NCI-H748 treated with DMSO at 0.1 percent for 48 hours (cell line): ENCODE measurements at regions not wholly inside any gene's neighbourhood (a gene's known extent, or its start where the extent isn't known, plus 50 kb on each side); places are given as distances from the start of the nearest gene placed in this dataset.
"Not testable (repeated sequence)": the region's sequence is repeated elsewhere in the genome, so short reads cannot be mapped to it uniquely, and the experiment has no call there.

Source experiments
- DNase-seq: peaks from one replicate; lab custom pipeline; 2025; lab: John Stamatoyannopoulos, UW

DNA sequence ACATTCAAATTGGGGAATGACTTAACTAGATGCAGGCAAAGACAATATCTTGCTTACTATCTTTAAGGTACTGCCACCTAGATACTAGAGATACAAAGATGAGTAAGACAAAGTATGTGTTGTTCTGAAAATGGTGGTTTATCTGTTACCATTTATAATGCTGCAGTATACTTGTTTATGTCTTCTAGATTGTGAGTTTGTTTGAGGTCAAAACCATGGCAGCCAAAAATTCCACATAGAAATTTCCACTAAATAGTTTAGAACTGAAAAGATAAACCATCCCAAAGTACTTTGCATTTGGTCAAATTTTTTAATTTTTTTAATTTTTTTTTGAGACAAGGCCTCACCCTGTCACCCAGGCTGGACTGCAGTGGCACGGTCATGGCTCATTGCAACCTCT lies 150.8 kb downstream of the SOX4 start:
- DNase-seq: no peak

DNA sequence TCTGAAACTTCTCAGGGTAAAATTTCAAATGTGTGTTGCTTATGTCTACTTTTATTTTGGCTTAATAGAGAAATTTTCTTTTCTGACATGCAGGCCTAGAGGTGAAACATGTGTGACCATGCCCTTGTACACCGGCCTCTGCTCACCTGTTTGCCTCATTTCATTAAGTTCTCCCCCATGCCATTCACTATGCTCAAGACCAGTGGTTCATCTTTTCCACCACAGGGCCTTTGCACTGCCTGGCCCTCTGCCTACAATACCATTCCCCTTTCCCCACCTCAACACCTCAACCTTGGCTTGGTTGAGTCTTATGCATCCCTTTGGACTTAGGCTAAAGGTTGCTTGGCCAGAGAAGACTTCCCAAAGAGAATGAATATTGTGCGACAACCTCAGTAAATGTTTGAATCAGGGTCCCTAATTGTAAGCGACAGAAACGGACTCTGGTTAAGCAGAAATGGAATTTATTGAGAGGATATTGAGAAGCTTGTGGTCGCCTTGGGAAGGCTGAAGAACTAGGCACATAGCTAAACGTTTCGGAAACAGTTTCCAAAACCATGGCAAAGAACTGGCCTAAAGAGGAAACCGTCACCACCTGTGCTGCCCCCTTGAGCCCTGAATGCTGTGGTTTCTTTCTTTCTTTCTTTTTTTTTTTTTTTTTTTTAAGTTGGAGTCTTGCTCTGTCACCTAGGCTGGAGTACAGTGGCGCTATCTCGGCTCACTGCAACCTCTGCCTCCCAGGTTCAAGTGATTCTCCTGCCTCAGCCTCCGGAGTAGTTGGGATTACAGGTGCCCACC lies 152.2 kb downstream of the SOX4 start:
- DNase-seq: no peak

DNA sequence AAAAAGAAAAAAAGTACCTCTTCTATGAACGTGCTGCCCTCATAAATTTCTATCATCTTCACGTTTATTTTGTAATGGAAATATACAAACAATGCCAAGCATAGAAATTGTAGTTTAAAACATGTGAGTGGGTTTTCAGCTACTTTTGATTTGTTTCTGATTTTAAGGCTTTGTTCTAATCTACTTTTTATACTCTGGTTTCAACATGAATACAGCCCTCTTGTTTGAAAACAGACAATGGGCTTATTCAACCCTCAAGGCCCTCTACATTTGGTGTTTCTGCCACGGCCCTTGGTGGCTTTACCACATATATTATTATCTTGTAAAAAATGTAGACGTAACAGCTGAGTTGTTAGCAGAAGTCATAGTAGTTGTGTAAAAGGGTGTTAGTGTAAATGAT lies 153.9 kb downstream of the SOX4 start:
- no peak for DNase-seq

DNA sequence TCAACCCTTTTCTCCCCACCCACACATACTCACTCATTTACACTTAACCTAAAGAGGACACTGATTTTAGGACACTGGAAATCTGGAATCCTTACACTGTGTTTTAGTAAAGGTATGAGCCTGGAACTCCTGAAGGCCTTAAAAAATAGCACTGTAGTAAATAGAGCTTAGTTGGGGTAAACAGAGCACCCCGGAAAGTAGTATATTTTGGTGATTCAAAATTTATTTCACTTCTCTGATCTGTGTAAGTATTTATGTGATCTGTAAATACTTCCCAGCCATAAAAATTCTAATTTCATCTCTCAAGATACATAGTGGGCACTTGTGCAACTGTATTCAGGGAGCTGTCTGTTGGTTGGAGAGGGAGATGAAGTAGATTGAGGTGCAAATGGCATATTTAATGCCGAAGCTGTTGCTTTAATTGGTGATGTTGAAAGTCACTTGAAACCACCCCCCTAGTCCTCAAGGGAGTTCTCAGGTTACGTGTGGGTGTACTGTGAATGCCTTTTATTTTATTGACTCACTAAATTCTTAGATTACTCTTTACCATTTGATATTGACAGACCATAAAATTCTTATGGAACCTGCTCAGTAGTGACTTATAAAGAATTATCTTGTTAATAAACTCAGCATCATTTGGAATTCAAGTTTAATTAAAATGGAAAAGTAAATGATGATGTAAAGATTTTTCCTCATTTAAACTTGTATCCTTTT lies 154.9 kb downstream of the SOX4 start:
- DNase-seq: peak; percentile 89

DNA sequence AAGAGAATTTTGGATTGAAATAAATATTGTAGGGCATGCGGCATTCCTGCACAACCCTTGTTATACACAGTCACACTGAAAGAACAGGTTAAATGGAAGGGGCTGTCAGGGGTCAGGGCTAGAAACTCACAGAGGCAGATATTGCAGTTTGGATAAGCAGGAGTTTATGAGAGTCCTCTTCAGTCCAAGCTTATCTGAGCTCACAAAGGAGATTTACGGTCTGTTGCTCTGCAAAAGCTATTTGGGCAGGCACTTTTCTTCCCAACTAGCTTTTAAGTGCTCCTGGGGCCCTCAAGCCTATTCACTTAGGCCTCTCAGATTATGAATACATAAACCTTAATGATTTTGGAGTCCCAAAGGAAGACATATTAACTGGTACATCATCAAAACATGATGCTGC lies 156.2 kb downstream of the SOX4 start:
- peak; percentile 42 for DNase-seq

DNA sequence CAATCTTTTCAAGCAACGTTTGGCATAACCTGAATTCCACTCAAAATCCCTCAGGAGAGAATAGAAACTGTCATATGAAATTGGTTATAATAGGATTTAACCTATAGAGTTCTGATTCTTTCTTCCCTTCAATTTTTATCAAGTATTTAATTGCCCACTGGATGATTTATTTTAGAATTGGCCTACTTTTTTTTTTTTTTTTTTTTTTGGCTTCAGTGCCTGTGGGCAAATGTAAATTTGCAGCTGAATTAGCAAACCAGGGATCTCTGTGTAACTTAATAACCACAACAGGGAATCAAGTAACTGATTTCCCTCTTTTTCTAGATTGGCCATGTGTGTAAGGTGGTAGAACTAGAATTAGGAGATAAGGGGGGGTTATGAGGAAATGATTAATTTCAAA lies 157.0 kb downstream of the SOX4 start:
- DNase-seq: no peak

DNA sequence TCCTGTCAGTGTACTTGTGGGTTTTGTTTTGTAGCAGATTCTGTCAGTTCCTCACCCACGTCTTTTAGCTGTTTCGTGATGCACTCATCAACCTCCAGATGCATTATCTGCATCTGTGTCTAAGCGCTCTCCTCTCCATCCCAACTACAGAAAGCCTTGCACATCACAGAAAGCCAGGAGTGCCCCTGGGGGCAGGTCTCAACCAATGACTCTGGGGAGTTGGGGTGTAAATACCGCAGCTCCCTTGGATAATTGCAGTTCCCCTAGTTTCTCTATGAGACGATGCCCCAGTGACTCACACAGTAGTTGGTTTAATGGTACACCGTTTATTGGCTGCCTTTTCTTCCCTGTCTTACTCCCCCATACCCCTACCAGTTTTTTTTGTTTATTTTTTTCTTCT lies 158.1 kb downstream of the SOX4 start:
- no peak for DNase-seq

DNA sequence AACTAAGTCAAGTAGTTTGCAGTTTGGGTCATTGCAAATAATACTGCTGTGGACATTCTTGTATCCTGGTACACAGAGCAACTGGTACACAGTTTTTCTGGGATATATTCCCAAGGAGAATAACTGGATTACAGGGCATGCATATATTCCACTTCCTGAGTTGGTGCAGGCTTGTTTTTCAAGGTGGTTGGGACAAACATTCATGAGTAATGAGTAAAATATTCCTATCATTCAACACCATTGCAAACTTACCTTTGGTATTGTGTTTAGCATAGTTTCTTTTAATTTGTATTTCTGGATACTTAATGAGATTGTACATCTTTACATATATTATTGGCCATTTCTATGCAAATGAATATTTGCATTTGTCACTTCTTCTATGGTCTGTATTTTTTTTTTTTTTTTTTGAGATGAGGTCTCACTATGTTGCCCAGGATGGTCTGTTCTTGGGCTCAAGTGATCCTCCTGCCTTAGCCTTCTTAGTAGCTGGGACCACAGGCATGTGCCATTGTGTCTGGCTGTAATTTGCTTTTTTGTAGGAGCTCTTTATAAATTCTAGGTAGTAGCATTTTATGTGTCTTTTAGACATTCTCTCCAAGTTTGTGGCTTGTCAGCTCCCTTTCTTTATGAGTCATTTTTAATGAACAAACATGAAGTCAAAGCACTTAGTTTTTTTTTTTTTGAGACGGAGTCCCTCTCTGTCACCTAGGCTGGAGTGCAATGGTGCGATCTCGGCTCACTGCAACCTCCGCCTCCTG lies 158.7 kb downstream of the SOX4 start:
- no peak for DNase-seq

DNA sequence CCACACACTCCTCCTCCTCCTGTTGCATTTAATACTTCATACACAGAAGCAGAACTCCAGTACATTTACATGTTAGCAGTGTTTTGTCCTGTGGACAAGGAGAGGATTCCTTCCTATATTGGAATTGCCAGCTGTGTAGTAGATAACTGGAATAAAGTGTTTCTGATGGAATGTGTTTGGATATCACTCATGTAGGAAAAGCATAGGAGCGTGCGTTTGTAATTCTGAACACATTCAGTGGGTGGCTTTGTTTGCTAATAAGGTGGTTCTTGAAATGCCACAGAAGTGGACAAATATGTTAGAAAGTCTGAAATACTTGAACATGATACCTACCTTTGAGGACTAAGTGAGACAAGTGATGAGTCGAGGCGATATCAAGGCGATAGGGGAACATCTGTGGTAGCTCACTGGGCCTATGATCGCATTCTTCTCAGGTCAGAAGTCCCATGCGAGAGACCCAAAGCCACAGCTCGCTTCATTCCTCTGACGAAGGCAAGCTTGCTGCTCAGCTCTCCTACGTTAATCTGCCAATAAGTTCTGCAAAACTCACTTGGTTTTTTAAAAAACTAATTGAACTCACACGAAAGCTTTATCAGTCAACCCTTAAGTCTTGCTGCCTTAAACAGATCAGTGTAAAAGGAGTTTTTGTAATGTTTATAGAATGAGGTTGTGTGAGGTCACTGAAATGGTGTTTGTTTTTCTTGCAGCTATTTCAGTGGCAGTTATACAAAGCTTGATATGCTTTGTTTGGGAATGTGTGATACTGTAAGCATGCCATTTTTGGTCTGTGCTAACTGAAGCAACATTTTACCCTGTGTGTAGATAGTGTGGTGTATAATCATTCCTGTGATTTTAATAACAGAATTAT lies 159.9 kb downstream of the SOX4 start:
- DNase-seq: no peak

DNA sequence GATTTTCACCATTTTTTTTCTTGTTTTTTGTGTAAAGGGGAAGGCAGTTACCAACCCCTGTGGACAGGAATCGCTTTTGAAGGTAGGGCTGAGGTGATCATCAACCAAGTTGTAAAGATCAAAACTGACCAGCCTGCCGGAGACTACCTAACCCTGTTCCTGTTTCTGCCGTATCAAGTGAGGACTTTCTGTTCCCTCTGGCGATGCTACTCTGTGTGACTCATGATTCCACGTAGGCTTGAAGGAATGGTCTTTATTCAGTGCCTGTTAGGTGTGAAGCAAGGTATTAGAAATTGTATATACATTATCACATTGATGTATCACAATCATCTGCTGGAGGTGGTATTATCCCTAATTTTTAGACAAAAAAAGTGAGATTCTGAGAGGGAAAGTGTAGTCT lies 161.3 kb downstream of the SOX4 start:
- no peak for DNase-seq

DNA sequence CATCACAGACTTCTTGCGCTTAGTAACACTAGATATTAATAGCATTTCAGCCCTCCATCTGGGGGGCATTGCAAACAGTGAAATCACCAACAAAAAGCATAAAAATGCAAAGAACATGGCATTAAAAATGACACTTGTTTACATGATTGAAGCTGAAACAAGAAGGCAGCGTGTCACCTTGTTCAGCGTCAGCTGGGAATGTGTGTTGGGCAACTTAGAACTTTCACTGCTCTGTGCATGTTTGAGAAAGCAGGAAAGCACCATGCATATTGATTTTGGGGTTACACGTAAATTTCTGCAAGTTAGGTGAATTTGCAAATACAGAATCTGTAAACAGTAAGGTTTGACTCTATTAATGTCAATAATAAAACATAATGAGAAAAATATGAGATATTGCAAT lies 162.9 kb downstream of the SOX4 start:
- DNase-seq: no peak

DNA sequence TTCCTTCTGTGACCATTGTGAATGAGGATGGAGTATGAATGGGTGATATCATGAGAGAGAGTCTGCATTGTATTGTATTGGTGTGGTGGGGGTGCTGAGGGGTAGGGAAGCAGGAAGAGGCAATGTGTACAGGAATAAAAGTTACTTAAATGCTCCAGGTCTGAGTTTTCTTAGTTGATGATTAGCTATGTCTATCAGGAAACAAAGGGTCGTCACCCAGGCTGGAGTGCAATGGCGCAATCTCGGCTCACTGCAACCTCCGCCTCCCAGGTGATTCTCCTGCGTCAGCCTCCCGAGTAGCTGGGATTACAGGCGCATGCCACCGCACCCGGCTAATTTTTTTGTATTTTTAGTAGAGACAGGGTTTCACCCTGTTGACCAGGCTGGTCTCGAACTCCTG lies 163.8 kb downstream of the SOX4 start:
- not testable (repeated sequence) for DNase-seq

DNA sequence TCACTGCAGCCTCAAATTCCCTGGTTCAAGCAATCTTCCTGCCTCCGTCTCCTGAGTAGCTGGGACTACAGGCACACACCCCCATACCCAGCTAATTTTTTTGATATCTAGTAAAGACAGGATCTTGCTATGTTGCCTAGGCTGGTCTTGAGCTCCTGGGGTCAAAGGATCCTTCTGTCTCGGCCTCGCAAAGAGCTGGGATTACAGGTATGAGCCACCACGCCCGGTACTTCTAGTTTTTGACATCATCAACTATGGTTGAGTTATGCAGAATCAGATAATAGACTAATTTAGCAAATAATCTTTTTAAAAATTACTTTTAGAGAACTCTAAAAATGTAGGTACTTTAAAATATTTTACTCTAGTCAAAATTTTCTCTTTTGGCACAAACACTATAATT lies 166.2 kb downstream of the SOX4 start:
- no peak for DNase-seq

DNA sequence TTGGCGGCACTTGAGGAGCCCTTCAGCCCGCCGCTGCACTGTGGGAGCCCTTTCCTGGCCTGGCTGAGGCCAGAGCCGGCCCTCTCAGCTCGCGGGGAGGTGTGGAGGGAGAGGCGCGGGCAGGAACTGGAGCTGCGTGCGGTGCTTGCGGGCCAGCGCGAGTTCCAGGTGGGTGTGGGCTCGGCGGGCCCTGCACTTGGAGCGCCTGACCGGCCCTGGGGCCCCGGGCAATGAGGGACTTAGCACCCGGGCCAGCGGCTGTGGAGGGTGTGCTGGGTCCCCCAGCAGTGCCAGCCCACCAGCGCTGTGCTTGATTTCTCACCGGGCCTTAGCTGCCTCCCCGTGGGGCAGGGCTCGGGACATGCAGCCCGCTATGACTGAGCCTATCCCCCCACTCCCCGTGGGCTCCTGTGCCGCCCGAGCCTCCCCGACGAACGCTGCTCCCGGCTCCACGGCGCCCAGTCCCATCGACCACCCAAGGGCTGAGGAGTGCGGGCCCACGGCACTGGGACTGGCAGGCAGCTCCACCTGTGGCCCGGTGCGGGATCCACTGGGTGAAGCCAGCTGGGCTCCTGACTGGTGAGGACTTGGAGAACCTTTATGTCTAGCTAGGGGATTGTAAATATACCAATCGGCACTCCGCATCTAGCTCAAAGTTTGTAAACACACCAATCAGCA lies 167.6 kb downstream of the SOX4 start:
- not testable (repeated sequence) for DNase-seq

DNA sequence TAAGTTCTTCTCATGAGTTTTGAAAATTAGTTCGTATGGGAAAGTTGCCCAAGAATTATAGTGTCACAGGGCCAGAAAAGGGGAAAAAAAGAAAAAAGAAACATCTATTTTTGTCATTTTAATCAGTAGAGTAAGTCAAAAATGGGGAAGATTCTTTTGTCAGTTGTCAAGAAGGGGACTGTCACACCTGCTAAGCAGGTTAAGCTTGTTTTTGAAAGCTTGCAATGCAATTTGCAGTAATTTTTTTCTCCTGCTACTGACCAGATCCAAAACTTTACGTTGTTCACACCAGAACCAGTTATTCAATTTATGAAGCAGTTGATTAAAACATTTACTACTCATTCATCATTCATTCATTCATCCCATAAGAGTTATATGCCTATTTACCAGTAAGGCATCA lies 171.4 kb downstream of the SOX4 start:
- DNase-seq: no peak

DNA sequence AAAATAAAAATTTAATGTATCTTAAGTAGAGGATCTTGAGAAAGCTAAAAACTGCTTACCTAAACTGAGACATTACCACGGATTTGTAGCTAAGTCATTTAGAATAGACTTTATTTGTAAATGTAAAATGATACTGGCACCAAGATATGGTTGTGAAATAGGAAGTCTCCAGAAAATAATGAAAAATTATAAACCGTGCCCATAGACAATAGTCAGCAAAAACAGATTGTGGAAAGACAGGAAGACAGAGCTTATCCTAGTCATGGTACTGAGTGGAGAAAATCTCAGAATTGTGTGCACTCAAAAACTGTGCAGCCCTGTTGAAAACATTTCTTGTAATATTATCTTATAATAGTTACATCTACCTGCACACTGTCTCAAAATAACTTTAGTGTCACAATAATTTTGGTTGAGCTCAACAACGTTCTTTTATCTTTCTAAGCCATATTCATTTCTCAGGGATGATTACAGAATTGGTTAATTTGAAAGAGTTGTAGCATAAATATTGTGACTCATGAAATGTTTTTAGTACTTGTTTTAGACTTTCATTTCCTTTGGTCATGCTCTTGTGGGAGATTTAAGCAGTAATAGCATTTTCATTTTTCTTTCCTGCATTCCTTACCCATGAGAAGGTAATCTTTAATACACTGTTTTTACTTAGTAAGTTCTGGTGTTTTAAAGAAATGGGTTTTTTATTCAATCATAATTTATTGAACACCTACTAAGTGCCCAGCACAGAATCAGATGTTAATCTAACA lies 174.5 kb downstream of the SOX4 start:
- DNase-seq: no peak

DNA sequence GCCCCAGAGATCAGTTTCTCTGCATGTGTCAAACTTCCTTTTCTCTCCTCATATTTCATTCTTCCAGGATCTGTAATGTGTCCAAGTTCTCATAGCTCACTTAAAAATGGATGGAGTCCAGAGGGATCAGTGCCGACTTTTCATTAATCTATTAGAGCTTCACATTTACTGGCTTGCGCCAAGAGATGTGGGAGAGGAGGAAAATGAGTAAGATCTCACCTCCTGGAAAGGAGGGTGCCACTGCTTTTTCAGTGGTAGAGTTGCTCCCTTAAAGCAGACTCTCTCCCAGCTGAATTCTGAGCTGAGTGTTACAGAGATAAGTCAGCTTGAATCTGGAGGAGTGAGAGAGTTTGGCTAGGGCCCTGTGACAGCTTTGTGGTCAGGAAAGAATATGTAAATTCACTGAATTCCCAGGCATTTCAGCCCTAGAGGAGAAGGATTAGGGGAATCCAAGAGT lies 175.9 kb downstream of the SOX4 start:
- no peak for DNase-seq

DNA sequence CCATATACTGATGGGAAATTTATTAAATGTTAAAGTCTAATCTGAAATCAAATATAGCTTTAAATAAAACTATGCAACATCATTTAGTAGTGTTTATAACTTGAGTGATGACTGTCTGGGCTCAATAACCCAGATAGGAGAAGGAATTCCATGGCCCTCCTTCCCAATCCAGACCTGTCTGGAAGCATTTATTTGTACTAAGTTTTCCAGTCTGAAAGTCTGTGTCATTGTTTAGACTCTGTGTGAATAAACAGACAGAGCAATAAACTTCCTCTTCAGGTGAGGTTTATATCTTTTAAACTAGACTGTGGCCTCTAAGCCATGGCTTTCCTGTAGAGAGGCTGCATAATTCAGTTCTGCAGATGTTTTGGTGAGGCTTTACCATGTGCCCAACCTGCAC lies 176.4 kb downstream of the SOX4 start:
- no peak for DNase-seq

DNA sequence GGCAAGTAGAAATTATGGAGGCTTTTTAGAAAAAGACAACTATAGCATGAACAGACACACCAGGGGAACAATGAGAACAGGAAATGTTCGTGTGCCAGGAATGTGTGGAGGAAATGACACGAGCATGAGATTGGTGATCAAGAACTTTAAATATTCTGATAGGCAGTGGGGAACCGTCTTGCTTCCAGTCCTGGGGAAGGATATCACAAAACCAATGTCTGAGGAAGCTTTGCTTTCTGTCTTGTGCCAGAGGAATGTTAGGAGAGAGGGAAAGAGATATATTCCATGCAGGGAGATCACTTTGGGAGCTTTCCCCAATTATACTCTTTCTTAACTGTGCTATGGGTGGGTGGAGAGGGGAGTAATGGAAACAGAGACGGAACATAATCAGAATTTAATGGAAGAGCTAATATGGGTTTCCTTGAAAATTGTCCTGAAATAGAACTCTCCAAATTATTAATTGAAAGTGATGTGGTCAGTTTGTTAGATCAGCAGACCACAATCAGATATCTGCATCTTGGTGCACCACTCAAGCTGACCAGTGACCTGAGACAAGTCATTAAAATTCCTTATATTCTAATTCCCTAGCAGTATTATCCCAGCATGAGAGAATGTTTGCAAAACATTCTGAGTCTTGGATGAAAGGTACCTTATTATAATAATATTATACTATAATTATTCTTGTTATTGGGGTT lies 178.2 kb downstream of the SOX4 start:
- DNase-seq: no peak

DNA sequence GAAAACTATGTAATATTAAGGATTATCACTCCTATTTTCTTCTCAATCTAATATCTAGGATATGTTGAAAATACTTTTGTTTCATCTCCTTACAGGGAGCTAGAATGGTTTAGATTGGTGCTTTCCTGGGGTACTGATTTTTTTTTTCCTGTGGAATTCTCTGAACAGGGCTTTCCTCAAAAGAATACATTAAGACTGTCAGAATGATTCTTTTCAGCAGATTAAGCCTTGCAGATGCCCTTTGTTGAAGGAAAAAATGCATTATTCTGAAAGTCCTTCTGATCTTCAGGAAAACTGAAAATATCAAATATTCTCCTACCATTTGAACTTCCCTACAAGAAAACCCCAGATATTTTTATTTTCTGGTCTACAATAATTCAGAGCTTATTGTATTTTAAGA lies 178.9 kb downstream of the SOX4 start:
- DNase-seq: no peak
